GM18511 (cell line): ENCODE measurements at regions not wholly inside any gene's neighbourhood (a gene's known extent, or its start where the extent isn't known, plus 50 kb on each side); places are given as distances from the start of the nearest gene placed in this dataset.
"Not testable (repeated sequence)": the region's sequence is repeated elsewhere in the genome, so short reads cannot be mapped to it uniquely, and the experiment has no call there.

ENCODE experiments used
- ATAC-seq: cut with Tn5 transposase; IDR thresholded peaks from one replicate; pipeline ENCODE4 v1.9.1; 2021; ENCODE audit warnings: mild to moderate bottlenecking, moderate library complexity; ENCODE audit not compliant: unreplicated experiment

DNA sequence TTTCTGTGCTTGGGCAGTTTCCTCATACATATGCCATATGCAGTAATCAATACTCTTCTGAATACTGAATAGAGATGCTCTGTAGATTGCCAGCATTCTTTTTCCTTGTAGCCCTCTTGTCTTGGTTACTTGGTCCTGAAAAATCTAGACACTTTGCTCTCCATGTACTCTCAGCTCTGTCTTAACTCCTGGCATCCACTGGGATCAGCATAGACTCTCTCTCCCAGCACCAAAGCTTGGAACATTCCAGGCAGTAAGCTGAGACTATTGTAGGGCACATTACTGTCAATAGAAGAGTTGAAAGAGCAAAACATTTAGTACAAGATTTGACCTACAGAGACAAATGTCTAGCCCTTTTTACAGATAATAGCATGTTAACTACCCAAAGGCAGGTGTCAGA lies 1100.3 kb downstream of the TBL1XR1 start:
- ATAC-seq, result no peak

DNA sequence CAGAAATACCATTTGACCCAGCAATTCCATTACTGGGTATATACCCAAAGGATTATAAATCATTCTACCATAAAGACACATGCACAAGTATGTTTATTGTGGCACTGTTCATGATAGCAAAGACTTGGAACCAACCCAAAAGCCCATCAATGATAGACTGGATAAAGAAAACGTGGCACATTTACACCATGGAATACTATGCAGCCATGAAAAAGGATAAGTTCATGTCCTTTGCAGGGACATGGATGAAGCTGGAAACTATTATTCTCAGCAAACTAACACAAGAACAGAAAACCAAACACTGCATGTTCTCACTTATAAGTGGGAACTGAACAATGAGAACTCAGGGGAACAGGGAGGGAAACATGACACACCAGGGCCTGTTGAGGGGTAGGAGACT lies 1103.4 kb downstream of the TBL1XR1 start:
- not testable (repeated sequence) for ATAC-seq

DNA sequence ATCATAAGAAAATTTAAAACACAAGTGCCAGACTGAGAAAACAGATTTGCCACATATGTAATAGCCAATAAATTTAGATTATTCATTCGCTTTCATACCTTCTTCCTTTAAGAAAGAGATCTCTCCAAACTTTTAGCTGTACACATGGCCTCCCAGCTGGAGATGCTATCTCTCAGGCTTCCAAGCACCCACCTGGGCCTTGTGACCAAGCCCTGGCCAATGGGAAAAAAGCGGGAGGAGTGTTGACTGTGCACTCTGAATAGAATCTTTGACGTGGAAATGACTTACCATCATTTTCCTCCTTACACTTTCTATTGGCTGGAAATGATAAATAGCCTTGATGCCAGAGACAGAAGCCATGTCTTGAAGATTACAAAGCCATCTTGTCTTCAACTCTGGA lies 1106.6 kb downstream of the TBL1XR1 start:
- ATAC-seq, result no peak

DNA sequence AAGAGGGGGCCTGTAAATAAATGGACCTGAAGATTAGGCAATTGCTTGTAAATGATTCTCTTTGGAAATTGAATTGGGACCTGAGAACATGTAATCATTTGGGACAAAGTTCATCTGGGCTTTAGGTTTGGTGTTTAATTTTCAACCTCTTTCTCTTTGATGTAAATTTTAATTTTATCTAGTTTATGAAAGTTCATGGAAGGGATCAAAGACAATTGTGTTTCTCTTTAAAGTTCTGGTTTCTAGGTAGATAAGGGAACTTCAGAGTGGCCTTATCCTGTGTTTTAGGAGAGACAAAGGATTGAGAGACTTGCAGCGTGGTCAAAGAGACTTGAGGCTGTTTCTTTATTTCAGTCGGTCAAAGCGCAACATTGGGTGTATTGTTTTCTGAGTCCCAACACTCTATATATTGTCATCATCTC lies 1108.3 kb downstream of the TBL1XR1 start:
- no peak for ATAC-seq

DNA sequence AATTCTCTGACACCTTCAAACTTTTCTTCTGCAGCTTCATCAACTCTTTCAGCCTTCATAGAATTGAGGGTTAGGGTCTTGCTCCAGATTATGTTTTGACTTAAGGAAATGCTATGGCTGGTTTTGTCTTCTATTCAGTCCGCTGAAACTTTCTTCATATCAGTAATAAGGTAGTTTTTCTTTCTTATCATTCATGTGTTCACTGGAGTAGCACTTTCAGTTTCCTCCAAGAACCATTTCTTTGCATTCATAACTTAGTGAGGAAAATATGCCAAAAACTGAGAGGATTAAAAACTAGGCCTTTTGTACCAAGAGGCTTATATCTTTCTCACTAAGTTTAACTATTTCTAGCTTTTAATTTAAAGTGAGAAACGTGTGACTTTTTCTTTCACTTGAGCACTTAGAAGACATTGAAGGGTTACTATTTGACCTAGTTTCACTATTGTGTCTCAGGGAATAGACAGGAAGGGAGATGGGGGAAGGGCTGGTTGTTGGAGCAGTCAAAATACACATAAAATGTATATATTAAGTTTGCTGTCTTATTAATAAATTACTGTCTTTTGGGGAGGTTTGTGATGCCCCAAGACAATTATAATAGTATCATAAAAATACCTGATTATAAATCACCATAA lies 1110.1 kb downstream of the TBL1XR1 start:
- no peak for ATAC-seq

DNA sequence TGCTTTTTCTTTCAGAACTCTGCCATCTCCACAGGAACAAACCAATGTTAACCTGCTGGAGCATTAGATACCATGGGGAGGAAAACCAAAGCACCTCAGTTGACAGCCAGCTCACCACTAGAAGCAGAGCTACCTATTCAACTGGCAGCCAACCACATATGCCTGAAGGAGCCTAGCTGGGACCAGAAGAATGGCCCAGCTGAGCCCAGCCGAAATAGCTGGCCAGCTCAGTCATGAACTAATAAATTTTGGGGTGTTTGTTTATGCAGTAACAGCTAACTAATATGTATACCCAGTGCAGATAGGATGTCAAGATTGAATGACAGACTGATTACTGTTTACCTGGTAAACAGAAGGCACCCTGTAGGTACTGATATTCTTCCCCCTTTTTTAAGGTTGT lies 1117.5 kb downstream of the TBL1XR1 start:
- no peak for ATAC-seq

DNA sequence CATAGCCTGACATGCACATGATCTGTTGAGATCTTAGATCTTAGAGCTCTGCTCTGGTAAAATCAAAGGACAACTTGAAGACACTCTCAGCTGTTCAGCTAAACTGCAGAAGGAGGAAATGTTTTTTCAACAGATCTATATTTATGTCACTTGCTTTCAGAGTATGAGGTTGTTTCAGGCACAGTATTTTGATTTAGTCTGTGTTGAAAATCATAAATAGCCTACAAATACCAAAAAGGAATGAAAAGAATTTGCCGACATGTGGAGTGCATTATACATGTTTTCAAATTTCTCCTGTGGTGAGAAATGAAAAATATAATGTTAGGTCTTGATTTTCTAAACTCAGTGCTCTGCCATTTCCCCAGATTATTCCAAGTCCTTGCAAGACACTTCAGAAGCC lies 1118.4 kb downstream of the TBL1XR1 start:
- no peak for ATAC-seq

DNA sequence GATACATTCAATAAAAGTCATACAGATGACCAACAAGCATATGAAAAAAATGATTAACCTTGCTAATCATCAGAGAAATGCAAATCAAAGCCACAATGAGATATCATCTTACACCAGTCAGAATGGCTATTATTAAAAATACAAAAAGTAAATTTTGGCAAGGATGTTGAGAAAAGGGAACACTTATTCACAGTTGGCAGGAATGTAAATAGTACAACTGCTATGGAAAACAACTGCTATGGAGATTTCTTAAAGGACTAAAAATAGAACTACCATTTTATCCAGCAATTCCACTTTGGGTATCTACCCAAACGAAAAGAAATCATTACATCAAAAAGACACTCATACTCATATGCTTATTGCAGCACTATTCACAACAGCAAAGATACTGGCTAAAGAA lies 1121.8 kb downstream of the TBL1XR1 start:
- ATAC-seq, result no peak

DNA sequence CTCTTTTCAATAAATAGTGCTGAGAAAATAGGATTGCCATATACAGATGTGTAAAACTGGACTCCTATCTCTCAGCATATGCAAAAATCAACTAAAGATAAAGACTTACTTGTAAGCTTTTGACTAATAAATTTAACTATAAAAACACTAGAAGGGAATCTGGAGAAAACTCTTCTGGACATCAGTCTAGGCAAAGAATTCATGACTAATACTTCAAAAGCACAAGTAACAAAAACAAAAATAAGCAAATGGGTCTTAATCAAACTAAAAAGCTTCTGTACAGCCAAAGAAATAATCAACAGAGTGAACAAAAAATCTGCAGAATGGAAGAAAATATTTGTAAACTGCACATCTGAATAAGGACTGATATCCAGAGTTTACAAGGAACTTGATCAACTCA lies 1122.2 kb downstream of the TBL1XR1 start:
- ATAC-seq, result no peak

DNA sequence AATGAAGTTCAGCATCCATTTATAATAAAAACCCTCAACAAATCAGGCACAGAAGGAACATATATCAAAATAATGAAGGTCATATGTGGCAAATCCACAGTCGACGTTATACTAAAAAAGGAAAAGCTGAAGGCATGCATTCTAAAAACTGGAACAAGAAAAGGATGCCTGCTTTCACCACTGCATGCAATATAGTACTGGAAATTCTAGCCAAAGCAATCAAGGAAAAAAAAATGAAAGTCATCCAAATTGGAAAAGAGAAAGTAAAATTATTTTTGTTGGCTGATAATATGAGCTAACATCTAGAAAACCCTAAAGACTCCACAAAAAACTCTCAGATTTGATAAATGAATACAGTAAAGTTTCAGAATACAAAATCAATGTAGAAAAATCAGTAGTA lies 1123.2 kb downstream of the TBL1XR1 start:
- no peak for ATAC-seq

DNA sequence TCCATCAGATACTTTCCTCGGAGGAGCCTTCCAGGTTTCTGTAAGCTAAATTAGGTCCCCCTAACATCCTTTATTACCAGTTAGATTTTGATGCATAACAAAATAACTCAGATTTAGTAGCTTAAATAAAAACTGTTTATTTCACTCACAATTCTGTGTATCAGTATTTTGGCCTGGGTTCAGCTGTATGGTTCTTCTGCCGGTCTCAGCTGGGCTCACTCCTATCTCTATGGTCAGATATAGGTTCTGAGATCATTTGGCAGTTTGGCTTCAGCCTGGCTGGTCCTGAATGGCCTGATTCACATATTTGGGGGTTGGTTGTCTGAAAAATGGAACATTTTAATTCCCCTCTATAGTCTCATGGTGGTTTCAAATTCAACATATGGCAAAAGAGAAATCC lies 1125.3 kb downstream of the TBL1XR1 start:
- no peak for ATAC-seq

DNA sequence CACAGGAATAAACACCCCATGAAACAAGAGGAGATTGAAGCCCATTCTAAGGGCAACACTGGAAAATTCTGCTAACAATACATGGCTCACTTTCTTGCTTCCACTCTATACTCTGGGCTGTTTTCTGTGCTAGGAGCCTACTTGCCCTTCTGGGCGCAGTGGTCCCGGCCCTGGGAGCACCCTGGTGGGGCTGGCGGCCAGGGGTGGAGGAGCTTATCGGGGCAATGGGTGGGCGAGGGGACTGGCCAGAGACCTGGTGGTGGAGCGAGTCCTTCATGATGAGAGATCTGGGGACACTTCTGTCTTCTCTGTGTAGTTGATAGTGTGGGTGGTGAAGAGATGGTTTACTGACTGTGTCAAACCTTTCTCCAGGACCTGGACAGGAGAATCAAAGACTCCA lies 1128.5 kb downstream of the TBL1XR1 start:
- ATAC-seq, result no peak

DNA sequence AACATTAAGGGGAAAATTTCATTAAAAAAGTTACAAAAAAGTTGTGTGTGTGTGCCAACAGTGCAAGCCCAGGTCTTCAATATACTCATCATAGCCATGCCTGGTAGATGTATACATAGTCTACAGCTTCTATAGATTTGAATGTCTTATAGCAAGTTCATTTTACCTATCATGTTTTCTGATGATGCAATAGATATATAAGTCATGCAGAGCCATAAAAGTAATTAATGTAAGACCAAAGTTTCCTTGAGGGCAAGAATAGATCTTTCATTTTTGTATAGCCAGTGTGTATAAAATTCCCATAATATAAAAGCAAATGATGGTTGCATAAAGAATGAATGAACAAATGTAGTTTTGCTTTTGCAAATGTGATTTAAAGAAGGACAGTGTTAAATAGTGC lies 1138.4 kb downstream of the TBL1XR1 start:
- no peak for ATAC-seq

DNA sequence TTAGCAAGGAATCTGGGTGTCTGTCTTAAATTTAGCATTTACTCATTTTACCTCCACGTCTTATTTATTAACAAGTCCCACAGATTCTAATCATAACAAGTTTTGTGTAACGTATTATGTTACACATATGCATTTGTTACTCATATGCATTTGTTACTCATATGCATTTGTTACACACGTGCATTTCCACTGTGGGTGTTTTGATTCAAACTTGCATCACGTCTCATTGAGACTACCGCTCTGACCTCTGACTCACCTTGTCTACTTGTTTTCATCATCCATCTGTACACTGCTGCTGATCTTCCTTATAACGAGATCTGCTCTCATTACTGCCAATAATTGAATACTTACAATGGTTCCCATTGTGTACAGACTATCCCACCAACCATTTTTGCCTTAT lies 1141.4 kb downstream of the TBL1XR1 start:
- no peak for ATAC-seq

DNA sequence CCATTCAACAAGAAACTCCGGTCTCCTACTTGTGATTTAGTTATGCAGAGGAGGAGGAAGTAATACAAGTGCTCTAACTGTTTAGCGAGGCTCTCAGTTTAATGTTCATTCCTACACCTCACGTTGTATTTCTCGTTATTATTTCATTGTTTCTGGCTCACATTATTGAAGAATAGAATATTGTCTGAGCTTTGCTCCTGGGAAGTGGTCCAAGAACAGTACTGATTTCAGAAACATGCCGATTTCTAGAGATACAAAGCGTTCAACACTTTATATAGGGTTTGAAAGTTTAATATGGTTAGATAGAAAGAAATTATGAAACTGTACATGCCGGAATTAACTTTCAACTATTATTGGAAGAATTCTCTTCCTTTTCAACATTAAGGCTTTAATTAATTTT lies 1145.5 kb downstream of the TBL1XR1 start:
- no peak for ATAC-seq

DNA sequence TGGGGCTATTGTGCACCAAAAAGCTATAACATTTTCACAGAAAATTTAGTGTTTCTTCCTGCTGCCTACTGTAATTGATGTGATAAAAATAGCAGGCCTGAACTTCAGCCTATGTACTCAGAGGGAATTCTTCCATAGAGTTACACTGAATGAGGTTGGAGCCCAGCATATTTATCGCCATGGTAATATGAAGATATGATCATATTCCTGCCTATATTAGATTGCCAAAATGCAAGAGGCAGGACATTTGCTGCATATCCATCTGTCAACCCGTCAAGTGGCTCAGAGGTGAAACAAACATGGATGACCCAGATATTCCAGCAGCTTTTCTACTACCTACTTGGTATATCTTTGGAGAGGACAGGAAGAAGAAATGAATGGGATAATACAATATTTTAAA lies 1150.6 kb downstream of the TBL1XR1 start:
- no peak for ATAC-seq

DNA sequence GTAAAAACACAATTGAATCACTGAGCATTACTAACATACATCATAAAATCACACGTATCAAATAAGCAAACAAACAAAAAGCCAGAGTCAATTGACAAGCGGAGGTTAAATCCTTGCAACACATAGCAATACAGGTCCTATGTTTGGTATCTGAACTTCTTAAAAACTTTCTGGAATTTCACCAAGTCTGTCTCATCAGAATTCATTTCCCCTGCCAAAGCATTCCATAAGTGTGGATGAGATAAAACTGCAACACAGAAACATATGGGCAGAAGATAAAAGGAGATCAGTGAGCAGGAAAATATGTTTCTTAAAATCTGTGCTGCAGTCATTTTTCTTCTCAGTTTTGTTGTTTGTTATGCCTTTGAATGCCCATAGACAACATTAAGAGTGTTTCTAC lies 1155.5 kb downstream of the TBL1XR1 start:
- no peak for ATAC-seq

DNA sequence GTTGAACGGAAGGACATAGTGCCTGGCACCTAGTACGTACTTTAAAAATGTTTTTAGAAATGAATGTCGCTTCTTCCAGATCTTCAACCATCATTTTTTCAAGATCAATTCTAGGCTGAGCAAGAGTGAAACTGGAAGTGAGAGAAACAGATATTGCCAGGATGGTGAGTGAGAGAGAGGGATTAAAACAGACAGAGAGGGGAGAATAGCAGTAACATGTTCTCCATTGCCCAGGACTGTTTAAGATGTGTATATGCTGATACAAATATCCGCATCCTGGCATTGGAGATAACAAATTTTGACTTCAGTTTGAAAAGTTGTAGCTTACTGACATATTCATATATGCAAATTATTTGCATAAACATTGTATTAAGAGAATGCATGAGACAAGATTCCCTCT lies 1156.1 kb downstream of the TBL1XR1 start:
- ATAC-seq, result no peak

DNA sequence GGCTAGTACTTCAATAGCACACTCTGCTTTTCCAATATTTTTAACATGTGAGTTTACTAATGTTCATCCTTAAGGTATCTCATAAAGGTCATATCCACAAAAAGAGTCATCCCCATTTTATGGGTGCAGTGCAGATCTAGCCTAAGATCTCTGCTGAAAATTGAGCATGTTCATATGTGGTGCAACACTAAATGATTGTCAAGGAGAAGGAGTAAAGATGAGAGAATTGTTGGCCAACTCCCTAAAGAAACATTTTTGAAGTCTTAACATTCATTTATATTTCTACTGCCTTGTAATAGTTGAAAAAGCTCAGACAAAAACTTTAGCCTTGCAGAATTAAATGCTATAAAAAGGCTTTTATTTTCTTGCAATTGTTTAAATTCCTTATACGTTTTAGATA lies 1159.6 kb downstream of the TBL1XR1 start:
- ATAC-seq, result no peak

DNA sequence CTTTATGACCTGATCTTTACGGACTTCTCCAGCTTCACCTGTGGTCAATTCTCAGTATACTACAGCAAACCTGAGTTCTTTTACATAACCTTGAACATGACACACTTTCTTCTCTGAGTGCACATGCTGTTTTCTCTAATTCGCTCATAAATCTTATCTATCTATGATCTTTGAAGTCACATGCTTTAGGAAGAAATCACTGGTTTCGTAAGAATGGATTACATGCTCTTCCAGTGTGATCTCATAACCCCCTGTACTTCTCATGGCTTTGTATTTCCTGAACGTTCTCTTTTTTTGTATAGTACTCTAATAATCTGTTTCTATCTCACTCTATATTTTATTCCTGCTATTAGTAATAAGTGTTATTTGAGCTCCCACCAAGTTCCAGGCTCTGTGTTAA lies 1165.2 kb downstream of the TBL1XR1 start:
- no peak for ATAC-seq

DNA sequence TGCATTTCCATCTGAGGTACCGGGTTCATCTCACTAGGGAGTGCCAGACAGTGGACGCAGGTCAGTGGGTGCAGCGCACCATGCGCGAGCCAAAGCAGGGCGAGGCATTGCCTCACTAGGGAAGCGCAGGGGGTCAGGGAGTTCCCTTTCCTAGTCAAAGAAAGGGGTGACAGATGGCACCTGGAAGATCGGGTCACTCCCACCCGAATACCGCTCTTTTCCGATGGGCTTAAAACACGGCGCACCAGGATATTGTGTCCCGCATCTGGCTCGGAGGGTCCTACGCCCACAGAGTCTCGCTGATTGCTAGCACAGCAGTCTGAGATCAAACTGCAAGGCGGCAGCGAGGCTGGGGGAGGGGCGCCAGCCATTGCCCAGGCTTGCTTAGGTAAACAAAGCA lies 1157.1 kb downstream of the NAALADL2 start:
- ATAC-seq, result not testable (repeated sequence)

DNA sequence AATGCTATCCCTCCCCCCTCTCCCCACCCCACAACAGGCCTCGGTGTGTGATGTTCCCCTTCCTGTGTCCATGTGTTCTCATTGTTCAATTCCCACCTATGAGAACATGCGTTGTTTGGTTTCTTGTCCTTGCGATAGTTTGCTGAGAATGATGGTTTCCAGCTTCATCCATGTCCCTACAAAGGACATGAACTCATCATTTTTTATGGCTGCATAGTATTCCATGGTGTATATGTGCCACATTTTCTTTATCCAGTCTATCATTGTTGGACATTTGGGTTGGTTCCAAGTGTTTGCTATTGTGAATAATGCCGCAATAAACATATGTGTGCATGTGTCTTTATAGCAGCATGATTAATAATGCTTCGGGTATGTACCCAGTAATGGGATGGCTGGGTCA lies 1156.1 kb downstream of the NAALADL2 start:
- ATAC-seq, result not testable (repeated sequence)

DNA sequence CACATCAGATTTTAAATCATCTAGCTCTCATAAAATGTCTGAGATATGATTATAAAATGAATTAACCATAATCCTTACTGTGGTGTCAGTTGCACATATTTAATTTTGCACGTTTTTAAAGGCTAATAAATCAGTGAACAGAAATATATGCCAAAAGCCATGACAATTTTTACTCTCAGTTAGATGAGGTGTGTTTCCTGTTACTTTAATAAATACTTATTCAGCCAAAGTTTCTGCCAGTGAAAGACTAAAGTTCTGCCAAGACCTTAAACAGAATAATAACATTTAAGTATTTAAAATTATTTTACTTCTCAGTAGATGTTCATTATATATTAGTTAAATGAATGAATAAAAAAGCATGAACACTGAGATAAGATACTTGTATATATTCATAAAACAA lies 1150.1 kb downstream of the NAALADL2 start:
- no peak for ATAC-seq

DNA sequence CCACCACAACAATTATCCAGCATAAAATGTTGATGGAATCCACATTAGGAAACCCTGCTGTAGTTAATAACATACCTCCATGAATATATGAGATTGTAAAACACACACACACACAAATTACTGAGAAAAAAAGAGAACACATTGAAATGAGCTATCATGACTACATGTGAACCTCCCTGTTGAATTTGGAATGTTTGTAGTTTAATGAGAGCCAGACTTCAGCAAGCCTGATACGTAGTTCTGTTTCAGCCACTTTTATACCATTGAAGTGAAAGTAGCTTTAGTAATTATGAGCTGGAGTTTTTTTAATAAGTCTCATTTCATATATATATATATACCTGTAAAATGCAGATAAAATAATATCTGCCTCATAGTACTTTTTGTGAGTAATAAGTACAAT lies 1146.4 kb downstream of the NAALADL2 start:
- ATAC-seq, result no peak
